Right lung (tissue), 2 donors: ENCODE measurements at regions not wholly inside any gene's neighbourhood (a gene's known extent, or its start where the extent isn't known, plus 50 kb on each side); places are given as distances from the start of the nearest gene placed in this dataset.
"Not testable (repeated sequence)": the region's sequence is repeated elsewhere in the genome, so short reads cannot be mapped to it uniquely, and the experiment has no call there.

Source experiments
- DNase-seq, 2 donors: peaks; one replicate each; pipeline ENCODE4 v3.0.0-alpha.2; 2013

GRCh38 chr21:15932726-15933125, 202.9 kb downstream of the USP25 start:
- DNase-seq, result no peak

- no peak for DNase-seq
Measured at GRCh38 chr21:15935530-15935929, 205.7 kb downstream of the USP25 start.

DNA sequence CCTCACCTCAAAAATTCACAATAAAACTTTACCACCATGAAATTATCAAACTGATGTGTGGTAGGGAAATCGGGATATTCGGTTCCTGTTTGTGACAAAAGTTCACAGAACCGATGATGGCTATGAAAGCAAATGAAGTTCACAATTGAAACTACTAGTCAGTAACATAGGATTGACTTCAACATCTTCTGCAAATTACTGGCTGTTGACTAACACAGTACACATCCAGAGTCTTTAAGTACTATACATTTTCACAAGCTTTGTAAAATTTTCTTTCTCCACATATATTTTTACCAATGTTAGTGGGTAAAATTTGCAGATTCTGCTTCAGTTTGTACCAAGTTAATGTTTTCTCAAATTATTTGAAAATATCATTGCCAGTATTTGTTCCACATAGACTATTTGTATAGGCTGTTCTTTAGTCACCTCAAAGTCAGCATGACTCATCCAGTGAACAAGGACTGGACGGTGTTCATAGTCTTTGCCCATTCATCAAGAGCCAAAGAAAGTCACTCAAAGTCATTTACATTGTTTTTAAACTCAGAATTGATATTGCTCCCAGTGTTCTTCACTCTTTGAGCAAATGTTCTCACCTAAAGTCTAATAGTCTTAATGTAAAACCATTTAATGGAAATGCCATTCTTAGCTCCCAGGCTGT, 213.4 kb downstream of the USP25 start:
- DNase-seq, result no peak

DNA sequence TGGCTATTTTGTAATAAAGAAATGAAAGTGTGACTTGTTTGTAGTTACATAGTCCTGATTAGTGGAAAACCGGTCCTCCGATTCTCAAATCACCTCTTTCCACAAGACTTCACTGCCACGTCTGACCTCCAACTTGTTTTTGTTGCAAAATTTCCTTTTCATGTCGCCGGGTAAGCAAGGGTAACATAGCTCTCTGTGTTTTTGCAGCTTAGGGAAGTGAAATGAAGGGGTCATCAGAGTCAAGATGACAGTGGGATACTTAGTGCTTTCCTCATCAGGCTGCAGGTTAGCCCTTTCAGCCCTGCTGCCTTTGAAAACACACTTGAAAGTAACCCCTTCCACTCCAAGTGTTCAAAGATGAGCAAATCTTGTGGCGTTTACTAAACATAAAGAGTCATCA, 217.9 kb downstream of the USP25 start:
- DNase-seq, result no peak

- DNase-seq, result no peak
Measured at GRCh38 chr21:15953551-15954116, 223.9 kb downstream of the USP25 start.

DNA sequence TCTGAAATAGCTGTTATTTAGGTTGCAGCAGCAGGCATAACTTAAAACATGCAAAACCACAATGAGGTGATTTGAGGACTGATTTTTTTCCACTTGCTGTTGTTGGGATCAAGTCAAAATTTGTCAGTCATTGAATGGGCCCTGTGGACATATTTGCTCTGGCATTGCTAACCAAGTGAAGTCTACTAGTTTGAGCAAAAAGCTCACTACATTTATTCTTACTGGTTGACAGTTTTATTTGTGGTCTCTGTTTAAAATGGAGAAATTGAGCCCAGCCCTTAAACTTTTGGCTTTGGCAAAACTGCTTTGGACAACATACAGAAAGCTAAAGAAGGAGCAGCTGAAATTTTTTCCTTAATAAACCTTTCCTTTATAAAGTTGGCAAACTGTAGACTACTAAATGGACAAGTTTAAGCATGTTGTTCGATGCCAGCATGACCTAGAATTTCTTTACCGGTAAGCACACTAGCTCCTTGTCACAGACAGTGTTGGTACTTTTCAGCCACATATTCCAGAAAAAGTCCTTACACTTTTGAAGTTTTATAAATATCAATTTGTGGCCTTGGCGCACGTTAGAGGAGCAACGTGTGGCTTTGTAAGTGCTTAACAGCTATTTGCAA, 234.6 kb downstream of the USP25 start:
- no peak for DNase-seq

DNA sequence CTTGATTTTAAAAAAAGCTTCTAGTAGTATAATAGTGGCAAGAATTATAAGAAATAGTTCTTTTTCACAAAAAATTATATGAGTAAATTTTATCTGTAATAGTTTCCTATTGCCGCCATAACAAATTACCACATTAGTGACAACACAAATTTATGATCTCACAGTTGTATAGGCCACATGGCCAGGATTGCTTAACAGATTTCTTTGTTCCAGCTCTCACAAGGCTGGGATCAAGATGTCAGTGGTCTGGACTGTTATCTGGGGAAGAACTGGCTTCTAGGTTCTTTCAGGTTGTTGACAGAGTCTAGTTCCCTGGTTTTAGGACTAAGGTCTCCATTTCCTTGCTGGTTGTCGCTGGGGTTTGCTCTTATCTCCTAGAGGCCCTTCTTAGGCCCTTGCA, 236.4 kb downstream of the USP25 start:
- no peak for DNase-seq

DNA sequence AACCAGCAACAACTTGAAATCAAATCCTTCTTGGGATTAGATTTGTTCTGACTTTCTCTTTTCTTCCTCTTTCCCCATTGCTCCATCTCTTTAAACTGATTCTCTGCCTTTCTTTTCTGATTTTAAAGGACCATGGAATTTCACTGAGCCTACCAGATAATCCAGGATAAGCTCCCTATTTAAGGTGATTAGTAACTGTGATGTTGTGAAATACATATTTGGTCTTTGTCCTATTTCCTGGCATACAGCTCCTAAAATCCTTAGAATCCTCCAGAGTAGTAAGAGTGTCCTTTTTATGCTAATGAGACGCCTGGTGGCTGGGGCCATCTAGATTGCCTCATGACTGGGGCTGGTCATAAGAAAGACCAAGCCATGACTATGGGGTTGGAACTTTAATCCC, 236.9 kb downstream of the USP25 start:
- no peak for DNase-seq

DNA sequence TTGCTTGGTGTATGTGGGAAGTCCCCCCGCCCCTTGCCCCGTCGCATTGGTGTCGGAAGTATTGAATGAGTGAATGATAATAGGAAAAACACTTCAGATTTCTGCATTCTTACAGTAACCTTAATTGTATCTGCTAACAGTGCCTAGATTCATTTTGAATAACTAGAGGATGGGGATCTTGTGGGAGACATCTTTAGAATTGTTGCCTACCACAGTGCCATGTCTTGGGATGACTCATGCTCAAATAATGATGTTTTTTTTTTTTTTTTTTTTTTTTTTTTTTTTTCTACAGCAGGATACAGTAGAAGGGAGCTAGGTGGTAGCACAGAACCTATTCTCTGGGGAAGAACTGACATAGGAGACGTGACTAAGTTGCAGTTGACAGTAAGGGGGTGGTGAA, 237.9 kb downstream of the USP25 start:
- no peak for DNase-seq

DNA sequence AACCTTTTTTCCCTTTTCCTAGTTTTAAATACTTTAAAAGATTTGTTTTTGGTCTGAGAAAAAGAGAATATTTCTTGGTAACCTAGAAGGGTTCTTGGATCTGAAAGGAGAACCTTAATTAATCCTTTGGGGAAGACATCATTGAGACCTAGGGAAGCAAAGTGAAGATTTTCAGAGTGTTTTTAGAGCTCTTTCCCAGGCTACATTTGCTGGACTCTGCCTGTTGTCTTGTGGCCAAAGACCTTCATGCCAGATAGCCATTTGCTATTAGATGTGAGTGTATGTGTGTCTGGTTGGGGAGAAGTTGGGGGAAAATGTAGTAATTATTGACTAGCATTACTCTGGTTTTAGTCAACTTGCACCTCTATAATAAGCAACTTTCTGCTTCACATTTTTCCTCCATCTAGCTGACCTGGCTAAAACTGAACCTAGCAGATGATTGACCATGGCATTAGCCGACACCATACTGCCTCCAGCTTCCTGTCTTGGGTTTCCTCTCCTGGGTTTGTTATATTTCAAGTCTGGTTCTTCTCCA, 239.1 kb downstream of the USP25 start:
- DNase-seq, result no peak

GRCh38 chr21:15976807-15977206, 247.0 kb downstream of the USP25 start:
- DNase-seq, result no peak

- no peak for DNase-seq
Measured at GRCh38 chr21:15978215-15978738, 248.5 kb downstream of the USP25 start.

GRCh38 chr21:15979493-15979892, 249.7 kb downstream of the USP25 start:
- DNase-seq, result not testable (repeated sequence)

GRCh38 chr21:15986277-15986676, 256.5 kb downstream of the USP25 start:
- DNase-seq, result no peak

- DNase-seq, result no peak
Measured at GRCh38 chr21:15992171-15992570, 262.4 kb downstream of the USP25 start.

- no peak for DNase-seq
Measured at GRCh38 chr21:15993951-15994350, 264.2 kb downstream of the USP25 start.

GRCh38 chr21:15999741-16000140, 270.0 kb downstream of the USP25 start:
- no peak for DNase-seq

DNA sequence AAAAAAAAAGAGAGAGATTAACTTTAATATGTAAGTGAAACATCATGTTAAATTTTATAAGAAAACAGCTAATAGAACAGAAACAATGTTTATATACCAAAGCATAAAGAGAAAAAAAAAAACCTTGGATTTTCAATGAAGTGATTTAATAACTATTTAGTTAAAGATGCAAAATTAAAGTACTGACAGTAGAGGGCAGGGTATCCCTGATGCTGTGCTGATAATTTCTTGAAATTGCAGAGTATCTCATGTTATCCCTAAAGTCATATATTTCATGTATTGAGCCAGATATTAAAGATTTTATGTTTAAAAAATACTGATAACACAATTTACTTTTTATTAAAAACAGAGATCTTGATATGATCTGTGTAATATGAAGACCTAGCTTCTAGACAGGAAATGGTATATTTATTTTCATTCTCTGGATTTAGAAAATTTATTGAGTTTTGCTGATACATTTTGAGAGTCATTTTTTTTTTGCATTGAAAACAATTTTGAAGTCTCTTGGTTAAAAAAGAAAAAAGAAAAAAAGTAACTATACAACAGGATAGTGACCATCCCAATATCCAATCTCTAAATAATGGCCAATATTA, 273.2 kb downstream of the USP25 start:
- no peak for DNase-seq

GRCh38 chr21:16004086-16004485, 274.3 kb downstream of the USP25 start:
- no peak for DNase-seq

DNA sequence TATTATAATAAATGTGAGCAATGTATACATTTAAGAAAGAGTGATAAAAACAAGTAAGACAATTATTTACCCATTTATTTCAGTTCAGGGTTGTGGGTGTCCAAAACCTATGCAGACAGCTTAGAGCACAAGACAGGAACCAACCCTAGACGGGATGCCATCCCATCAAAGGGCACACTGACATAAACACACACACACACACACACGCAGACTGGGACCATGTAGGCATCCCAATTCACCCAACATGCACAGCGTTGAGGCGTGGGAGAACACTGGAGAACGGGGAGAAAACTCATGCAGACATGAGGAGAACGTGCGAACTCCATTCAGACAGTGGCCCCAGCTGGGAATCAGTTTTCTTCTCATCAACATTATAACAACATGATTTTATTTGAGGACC, 274.7 kb downstream of the USP25 start:
- no peak for DNase-seq

DNA sequence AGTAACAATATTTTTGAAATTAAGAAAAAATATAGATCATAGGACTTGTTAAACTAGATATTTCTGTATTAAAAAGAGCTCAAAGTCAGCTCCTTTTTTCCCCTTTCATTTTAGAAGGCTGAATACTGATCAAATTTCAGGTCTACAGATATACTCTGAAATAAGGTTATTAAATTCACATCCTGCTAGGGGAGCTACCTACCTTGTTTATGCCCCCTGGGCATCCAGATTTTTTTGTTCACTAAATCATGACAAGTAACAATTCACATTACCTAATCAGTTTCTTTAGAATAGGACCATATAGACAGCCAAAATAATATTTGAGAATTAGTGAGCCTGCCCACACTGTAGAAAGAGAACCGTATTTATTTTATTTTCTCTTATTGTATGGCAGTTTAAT, 276.2 kb downstream of the USP25 start:
- no peak for DNase-seq

DNA sequence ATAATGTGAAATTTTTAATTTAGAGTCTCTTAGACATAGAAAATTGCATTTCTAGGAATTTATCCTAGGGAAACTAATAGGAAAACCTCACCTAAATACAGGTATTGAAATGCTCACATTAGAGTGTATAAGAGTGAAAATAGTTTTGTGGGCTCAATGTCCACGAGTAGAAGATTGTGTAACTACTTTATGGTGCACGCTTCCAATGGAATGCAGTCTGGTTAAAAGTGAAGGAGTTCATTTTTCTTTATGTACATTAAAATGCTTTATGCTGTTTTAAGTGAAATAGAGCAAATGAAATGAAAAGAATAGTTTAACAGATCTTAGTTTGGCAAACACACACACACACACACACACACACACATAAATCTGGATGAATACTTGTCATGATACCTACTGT, 278.2 kb downstream of the USP25 start:
- no peak for DNase-seq

- no peak for DNase-seq
Measured at GRCh38 chr21:16011719-16012118, 281.9 kb downstream of the USP25 start.
